MM.1S (cell line): ENCODE measurements at regions not wholly inside any gene's neighbourhood (a gene's known extent, or its start where the extent isn't known, plus 50 kb on each side); places are given as distances from the start of the nearest gene placed in this dataset.

ENCODE experiments used
- CTCF ChIP-seq: fragments of 300-600 bp; sonication (generic); IDR thresholded peaks from 2 replicates; pipeline ENCODE4 v1.5.1; 2016; ENCODE audit warnings: antibody characterized with exemption, low read length, mixed read lengths
- EZH2 ChIP-seq: fragments of 300-600 bp; sonication (generic); optimal IDR thresholded peaks from 2 replicates; pipeline ENCODE3; 2017; ENCODE audit warnings: low read depth, mild to moderate bottlenecking, antibody characterized with exemption, low read length, mixed read lengths
- EZH2phosphoT487 ChIP-seq: fragments of 300-600 bp; sonication (generic); IDR thresholded peaks from 2 replicates; pipeline ENCODE4 v1.6.1; 2018; ENCODE audit warnings: antibody characterized with exemption, low read length

DNA sequence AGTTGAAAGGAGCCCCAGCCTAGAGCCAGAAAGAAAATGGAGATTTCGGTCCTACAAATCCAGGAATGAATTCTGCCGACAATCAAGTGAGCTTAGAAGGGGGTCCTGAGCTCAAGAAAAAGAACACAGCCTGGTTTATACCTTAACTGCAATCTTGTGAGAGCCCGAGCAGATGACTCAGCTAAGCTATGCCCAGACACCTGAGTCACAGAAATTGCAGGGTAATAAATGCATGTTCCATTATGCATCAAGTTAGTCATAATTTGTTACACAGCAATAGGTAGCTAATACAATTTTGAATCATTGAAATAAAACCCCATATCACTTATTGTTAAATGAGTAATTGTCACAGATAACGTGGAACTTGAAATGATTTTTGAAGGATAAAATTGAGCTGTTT, 111.8 kb upstream of the FOXP2 start:
- TF ChIP-seq CTCF = no peak
- no peak for TF ChIP-seq EZH2
- no peak for TF ChIP-seq EZH2phosphoT487
